ENCODE measurements at regions not wholly inside any gene's neighbourhood (a gene's known extent, or its start where the extent isn't known, plus 50 kb on each side); places are given as distances from the start of the nearest gene placed in this dataset.

DNA sequence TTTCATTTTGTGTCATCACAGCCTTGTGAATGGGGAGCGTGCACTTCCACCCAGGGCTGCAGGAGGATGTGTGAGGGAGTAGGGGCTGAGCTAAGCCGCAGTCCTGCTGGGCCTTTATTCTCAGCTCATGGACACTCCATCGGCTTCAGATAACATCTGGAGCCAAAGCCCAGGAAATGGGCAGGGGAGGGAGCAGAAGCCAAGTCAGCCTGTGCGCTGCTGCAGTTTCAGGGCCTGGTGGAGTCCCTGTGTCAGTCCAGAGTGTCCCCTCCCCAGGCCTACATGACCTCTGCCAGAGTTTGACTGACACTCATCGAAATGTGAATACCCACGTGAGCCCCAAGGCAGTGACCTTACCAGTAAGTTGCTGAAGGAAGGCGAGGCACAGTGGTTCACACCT lies 242.2 kb downstream of the LOXHD1 start (continued):
- TF ChIP-seq, protein P1, sequence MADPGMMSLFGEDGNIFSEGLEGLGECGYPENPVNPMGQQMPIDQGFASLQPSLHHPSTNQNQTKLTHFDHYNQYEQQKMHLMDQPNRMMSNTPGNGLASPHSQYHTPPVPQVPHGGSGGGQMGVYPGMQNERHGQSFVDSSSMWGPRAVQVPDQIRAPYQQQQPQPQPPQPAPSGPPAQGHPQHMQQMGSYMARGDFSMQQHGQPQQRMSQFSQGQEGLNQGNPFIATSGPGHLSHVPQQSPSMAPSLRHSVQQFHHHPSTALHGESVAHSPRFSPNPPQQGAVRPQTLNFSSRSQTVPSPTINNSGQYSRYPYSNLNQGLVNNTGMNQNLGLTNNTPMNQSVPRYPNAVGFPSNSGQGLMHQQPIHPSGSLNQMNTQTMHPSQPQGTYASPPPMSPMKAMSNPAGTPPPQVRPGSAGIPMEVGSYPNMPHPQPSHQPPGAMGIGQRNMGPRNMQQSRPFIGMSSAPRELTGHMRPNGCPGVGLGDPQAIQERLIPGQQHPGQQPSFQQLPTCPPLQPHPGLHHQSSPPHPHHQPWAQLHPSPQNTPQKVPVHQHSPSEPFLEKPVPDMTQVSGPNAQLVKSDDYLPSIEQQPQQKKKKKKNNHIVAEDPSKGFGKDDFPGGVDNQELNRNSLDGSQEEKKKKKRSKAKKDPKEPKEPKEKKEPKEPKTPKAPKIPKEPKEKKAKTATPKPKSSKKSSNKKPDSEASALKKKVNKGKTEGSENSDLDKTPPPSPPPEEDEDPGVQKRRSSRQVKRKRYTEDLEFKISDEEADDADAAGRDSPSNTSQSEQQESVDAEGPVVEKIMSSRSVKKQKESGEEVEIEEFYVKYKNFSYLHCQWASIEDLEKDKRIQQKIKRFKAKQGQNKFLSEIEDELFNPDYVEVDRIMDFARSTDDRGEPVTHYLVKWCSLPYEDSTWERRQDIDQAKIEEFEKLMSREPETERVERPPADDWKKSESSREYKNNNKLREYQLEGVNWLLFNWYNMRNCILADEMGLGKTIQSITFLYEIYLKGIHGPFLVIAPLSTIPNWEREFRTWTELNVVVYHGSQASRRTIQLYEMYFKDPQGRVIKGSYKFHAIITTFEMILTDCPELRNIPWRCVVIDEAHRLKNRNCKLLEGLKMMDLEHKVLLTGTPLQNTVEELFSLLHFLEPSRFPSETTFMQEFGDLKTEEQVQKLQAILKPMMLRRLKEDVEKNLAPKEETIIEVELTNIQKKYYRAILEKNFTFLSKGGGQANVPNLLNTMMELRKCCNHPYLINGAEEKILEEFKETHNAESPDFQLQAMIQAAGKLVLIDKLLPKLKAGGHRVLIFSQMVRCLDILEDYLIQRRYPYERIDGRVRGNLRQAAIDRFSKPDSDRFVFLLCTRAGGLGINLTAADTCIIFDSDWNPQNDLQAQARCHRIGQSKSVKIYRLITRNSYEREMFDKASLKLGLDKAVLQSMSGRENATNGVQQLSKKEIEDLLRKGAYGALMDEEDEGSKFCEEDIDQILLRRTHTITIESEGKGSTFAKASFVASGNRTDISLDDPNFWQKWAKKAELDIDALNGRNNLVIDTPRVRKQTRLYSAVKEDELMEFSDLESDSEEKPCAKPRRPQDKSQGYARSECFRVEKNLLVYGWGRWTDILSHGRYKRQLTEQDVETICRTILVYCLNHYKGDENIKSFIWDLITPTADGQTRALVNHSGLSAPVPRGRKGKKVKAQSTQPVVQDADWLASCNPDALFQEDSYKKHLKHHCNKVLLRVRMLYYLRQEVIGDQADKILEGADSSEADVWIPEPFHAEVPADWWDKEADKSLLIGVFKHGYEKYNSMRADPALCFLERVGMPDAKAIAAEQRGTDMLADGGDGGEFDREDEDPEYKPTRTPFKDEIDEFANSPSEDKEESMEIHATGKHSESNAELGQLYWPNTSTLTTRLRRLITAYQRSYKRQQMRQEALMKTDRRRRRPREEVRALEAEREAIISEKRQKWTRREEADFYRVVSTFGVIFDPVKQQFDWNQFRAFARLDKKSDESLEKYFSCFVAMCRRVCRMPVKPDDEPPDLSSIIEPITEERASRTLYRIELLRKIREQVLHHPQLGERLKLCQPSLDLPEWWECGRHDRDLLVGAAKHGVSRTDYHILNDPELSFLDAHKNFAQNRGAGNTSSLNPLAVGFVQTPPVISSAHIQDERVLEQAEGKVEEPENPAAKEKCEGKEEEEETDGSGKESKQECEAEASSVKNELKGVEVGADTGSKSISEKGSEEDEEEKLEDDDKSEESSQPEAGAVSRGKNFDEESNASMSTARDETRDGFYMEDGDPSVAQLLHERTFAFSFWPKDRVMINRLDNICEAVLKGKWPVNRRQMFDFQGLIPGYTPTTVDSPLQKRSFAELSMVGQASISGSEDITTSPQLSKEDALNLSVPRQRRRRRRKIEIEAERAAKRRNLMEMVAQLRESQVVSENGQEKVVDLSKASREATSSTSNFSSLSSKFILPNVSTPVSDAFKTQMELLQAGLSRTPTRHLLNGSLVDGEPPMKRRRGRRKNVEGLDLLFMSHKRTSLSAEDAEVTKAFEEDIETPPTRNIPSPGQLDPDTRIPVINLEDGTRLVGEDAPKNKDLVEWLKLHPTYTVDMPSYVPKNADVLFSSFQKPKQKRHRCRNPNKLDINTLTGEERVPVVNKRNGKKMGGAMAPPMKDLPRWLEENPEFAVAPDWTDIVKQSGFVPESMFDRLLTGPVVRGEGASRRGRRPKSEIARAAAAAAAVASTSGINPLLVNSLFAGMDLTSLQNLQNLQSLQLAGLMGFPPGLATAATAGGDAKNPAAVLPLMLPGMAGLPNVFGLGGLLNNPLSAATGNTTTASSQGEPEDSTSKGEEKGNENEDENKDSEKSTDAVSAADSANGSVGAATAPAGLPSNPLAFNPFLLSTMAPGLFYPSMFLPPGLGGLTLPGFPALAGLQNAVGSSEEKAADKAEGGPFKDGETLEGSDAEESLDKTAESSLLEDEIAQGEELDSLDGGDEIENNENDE (IDR thresholded peaks at IDR 0.05; ENCODE audit: insufficient replicate concordance, low read length): no peak
- no peak for TF ChIP-seq RAD21 (IDR thresholded peaks at IDR 0.05 in 1 of 2, conservative IDR thresholded peaks at IDR 0.05 in 1 of 2; ENCODE audit: low read depth in 2 of 2, low read length in 2 of 2)
- no peak for TF ChIP-seq TBP (IDR thresholded peaks at IDR 0.05; ENCODE audit: low read depth, low read length)
- TF ChIP-seq, protein P2, sequence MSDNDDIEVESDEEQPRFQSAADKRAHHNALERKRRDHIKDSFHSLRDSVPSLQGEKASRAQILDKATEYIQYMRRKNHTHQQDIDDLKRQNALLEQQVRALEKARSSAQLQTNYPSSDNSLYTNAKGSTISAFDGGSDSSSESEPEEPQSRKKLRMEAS (IDR thresholded peaks at IDR 0.05): 0 out of 2 replicates have a peak, but pooled peaks have one; percentile 29
- TF ChIP-seq TCF12 (IDR thresholded peaks at IDR 0.05; ENCODE audit: low read depth, low read length): no peak
- no peak for TF ChIP-seq SIRT6 (IDR thresholded peaks at IDR 0.05; ENCODE audit: low read length)
- no peak for TF ChIP-seq SP2 (IDR thresholded peaks at IDR 0.05; ENCODE audit: low read length)
- no peak for TF ChIP-seq JUN (IDR thresholded peaks at IDR 0.05; ENCODE audit: low read depth, low read length)
- no peak for TF ChIP-seq KDM5A (IDR thresholded peaks at IDR 0.05; ENCODE audit: low read length)
- TF ChIP-seq CBX8 (IDR thresholded peaks at IDR 0.05; ENCODE audit: borderline replicate concordance, low read depth, low read length): no peak
- TF ChIP-seq POU5F1 (IDR thresholded peaks at IDR 0.05; ENCODE audit: low read depth, low read length): no peak
- TF ChIP-seq EGR1 (IDR thresholded peaks at IDR 0.05; ENCODE audit: borderline replicate concordance, low read depth, low read length): peak; percentile 64
- TF ChIP-seq SAP30 (IDR thresholded peaks at IDR 0.05; ENCODE audit: insufficient read depth, insufficient replicate concordance, low read length): no peak

All from H1 (cell line).